C4-2B (cell line): ENCODE measurements at regions not wholly inside any gene's neighbourhood (a gene's known extent, or its start where the extent isn't known, plus 50 kb on each side); places are given as distances from the start of the nearest gene placed in this dataset.

Experiments used
- H3K27ac ChIP-seq: fragments of 450-650 bp; 2 replicates; pipeline ENCODE4 v1.5.1; 2017
- CTCF ChIP-seq: fragments of 450-650 bp; conservative IDR thresholded peaks from 2 replicates; pipeline ENCODE4 v1.5.1; 2017; ENCODE audit warnings: mild to moderate bottlenecking
- ZFX ChIP-seq: fragments of 450-650 bp; IDR thresholded peaks from 2 replicates; pipeline ENCODE4 v1.6.1; 2017

- no peak overlapping the region for H3K27ac ChIP-seq
- TF ChIP-seq ZFX (no peak), CTCF (no peak)
Measured at GRCh38 chr20:12455148-12455547, 537.5 kb downstream of the BTBD3 start.

GRCh38 chr20:12458241-12458640 is 540.5 kb downstream of the BTBD3 start:
- no peak overlapping the region for H3K27ac ChIP-seq
- TF ChIP-seq CTCF: no peak
- no peak for TF ChIP-seq ZFX

DNA sequence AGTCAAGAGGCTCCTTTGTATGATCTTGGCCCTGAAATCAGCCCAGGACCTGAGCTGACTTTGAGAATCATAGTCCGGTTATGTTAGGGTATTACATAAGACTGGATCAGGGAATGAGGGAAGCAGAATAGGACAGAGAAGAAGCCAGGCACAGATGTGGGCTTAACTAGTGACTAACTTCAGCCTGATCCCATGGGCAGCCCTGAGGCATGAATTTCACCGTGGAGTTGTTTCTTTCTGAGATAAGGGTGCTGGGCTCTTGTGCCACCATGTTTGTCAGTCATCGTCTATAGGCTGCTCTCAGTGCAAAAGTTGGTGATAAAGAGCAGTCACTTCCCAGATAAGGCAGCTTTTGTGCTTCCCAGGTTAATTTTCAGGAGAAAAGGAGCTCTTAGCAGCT is 544.7 kb upstream of the SPTLC3 start:
- TF ChIP-seq CTCF: no peak
- TF ChIP-seq ZFX: no peak
- H3K27ac ChIP-seq: no peak overlapping the region

- TF ChIP-seq ZFX: no peak
- no peak for TF ChIP-seq CTCF
- H3K27ac ChIP-seq: no peak overlapping the region
Measured at GRCh38 chr20:12466915-12467314, 541.9 kb upstream of the SPTLC3 start.

DNA sequence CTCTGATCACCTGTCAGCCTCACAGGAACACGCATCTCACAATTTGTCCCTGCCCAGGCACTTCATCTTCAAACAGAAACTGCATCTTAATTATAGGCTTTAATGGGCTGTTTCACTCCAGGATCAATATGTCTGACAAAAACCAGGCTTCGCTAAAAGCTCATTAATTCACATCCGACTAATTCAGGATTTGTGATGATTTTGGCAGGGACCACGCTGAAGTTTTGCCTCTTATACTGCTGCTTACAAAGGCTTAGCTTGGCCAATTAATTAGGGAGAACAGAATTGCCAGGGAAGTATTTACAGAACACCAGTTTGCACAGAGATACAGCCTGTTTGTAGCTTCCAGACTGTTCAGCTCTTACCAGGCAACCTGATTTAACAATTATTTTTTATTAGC is 541.0 kb upstream of the SPTLC3 start:
- no peak overlapping the region for H3K27ac ChIP-seq
- no peak for TF ChIP-seq ZFX
- no peak for TF ChIP-seq CTCF

DNA sequence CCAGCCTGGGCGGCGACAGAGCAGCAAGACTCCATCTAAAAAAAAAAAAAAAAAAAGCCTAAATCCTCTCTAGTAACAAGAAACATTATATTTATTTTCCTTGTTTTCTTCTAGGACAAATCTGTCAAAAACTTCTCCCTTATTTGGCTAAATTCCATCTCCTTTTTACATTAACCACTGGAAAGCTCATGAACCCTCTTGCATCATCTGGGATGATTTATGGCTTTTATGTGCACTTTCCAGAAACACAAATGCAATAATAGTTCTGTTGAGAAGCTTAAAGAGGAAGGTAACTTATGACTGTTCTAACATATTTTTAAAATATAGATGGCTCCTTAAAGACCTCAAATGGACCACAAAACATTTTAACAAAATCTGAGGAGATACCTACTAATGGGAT is 526.1 kb upstream of the SPTLC3 start:
- no peak for TF ChIP-seq CTCF
- no peak for TF ChIP-seq ZFX
- H3K27ac ChIP-seq: no peak overlapping the region

GRCh38 chr20:12502443-12502842 is 506.3 kb upstream of the SPTLC3 start:
- no peak overlapping the region for H3K27ac ChIP-seq
- TF ChIP-seq ZFX (no peak), CTCF (no peak)
